Upper lobe of left lung (tissue), 6 donors: ENCODE measurements at regions not wholly inside any gene's neighbourhood (a gene's known extent, or its start where the extent isn't known, plus 50 kb on each side); places are given as distances from the start of the nearest gene placed in this dataset.

Source experiments
- ATAC-seq, 2 donors: fragments of 200-7000 bp; cut with Tn5 transposase; one replicate each; pipeline ENCODE4 v1.9.1; 2022; ENCODE audit warnings: mild to moderate bottlenecking in 2 of 2, moderate library complexity in 2 of 2; ENCODE audit not compliant: low FRiP score in 2 of 2
- DNase-seq, 2 donors: peaks; one replicate each; pipeline ENCODE4 v3.0.0-alpha.2; 2019 to 2020
- H3K27ac ChIP-seq, 4 donors: fragments of 200-600 bp; sonication (generic); one replicate each; pipeline ENCODE4 v1.5.1; 2016 to 2019
- H3K27me3 ChIP-seq, 4 donors: fragments of 200-600 bp; sonication (generic); one replicate each; pipeline ENCODE4 v1.5.1; 2017 to 2019
- H3K36me3 ChIP-seq, 4 donors: fragments of 200-600 bp; sonication (generic); one replicate each; pipeline ENCODE4 v1.5.1; 2016 to 2019
- H3K4me1 ChIP-seq, 4 donors: fragments of 200-600 bp; sonication (generic); one replicate each; pipeline ENCODE4 v1.5.1; 2018 to 2019
- H3K4me3 ChIP-seq, 4 donors: fragments of 200-600 bp; sonication (generic); one replicate each; pipeline ENCODE4 v1.5.1; 2017 to 2019; ENCODE audit warnings: mild to moderate bottlenecking in 2 of 4, moderate library complexity in 1 of 4
- H3K9me3 ChIP-seq, 4 donors: fragments of 200-600 bp; sonication (generic); one replicate each; pipeline ENCODE4 v1.5.1; 2018 to 2019
- CTCF ChIP-seq, 6 experiments: fragments of 450-650 bp in 4 of 6; fragments of 200-600 bp in 2 of 6; sonication (generic) in 2 of 6; IDR thresholded peaks; one replicate each; pipeline ENCODE4 v1.5.1; 2016 to 2019; ENCODE audit warnings: antibody characterized with exemption in 6 of 6
- EP300 ChIP-seq, 4 donors: sonication (generic); formaldehyde crosslinking; IDR thresholded peaks; one replicate each; pipeline ENCODE4 v1.5.1; 2017; ENCODE audit warnings: antibody characterized with exemption in 4 of 4, control low read depth in 2 of 4
- POLR2A ChIP-seq, 4 donors: fragments of 450-650 bp; IDR thresholded peaks; one replicate each; pipeline ENCODE4 v1.5.1; 2016 to 2017; ENCODE audit warnings: antibody characterized with exemption in 4 of 4, mild to moderate bottlenecking in 2 of 4
- POLR2AphosphoS5 ChIP-seq, 2 donors: sonication (generic); formaldehyde crosslinking; IDR thresholded peaks; one replicate each; pipeline ENCODE4 v1.5.1; 2017; ENCODE audit warnings: antibody characterized with exemption in 2 of 2
- WGBS, 2 donors: methylation state at CpG; one replicate each; pipeline ENCODE4 v1.1.5; 2017 to 2018; 5-methylcytosine and 5-hydroxymethylcytosine counted together
- donor health status: DM: no; HTN: no; CAD: no; lungs with moderate emphysema.
- donor health status: DM: no; HTN: yes; CAD: no; lungs with severe emphysema.

GRCh38 chr2:222792001-222792611, 68.7 kb upstream of the ACSL3 start:
- H3K27ac ChIP-seq: peak overlapping the region; percentile 73 to 83 (median 76)
- no peaks in the 10 kb centered on the region for H3K36me3 ChIP-seq
- ATAC-seq (peak; percentile 66 to 89), DNase-seq (peak in 1 of 2 donors; percentile 85)
- H3K9me3 ChIP-seq: no peaks in the 10 kb centered on the region
- TF ChIP-seq CTCF (IDR thresholded peaks at IDR 0.05): no peak
- TF ChIP-seq POLR2A (IDR thresholded peaks at IDR 0.05): peak in 1 of 4 donors; percentile 68
- TF ChIP-seq POLR2AphosphoS5 (IDR thresholded peaks at IDR 0.05): peak; percentile 76 to 79
- TF ChIP-seq EP300 (IDR thresholded peaks at IDR 0.05): peak in 2 of 4 donors; percentile 74 to 78
- H3K27me3 ChIP-seq: no peaks in the 10 kb centered on the region
- H3K4me1 ChIP-seq: peaks cover 42 to 49% (median 47%) of the 10 kb centered on the region in 4 donors
- WGBS, 2 donors: 45 to 49% methylated on average over 14 of the region's 14 CpGs
- peak overlapping the region in 1 of 4 donors; percentile 1 for H3K4me3 ChIP-seq

GRCh38 chr2:222794585-222795449, 66.0 kb upstream of the ACSL3 start:
- WGBS, 2 donors: 85 to 86% methylated on average over 10 of the region's 10 CpGs
- H3K27me3 ChIP-seq: no peaks in the 10 kb centered on the region
- no peaks in the 10 kb centered on the region for H3K9me3 ChIP-seq
- H3K36me3 ChIP-seq: no peaks in the 10 kb centered on the region
- H3K27ac ChIP-seq: peak overlapping the region in 1 of 4 donors; percentile 78
- ATAC-seq (no peak), DNase-seq (no peak)
- no peak overlapping the region for H3K4me3 ChIP-seq
- H3K4me1 ChIP-seq: peaks cover 46 to 60% (median 49%) of the 10 kb centered on the region in 4 donors
- TF ChIP-seq POLR2AphosphoS5 (IDR thresholded peaks at IDR 0.05) (no peak), POLR2A (IDR thresholded peaks at IDR 0.05) (no peak), CTCF (IDR thresholded peaks at IDR 0.05) (no peak), EP300 (IDR thresholded peaks at IDR 0.05) (no peak)

GRCh38 chr2:222795450-222796357, 65.1 kb upstream of the ACSL3 start:
- no peak for TF ChIP-seq CTCF (IDR thresholded peaks at IDR 0.05)
- no peak for TF ChIP-seq POLR2AphosphoS5 (IDR thresholded peaks at IDR 0.05)
- TF ChIP-seq POLR2A (IDR thresholded peaks at IDR 0.05): no peak
- no peak for TF ChIP-seq EP300 (IDR thresholded peaks at IDR 0.05)
- DNase-seq (no peak), ATAC-seq (no peak)
- Histone ChIP-seq H3K9me3 (no peaks in the 10 kb centered on the region), H3K4me3 (no peak overlapping the region), H3K4me1 (peaks cover 41 to 54% (median 46%) of the 10 kb centered on the region in 4 donors), H3K27me3 (no peaks in the 10 kb centered on the region), H3K27ac (peak overlapping the region in 3 of 4 donors; percentile 28 to 78 (median 52)), H3K36me3 (no peaks in the 10 kb centered on the region)
- 72 to 73% methylated on average over 6 of the region's 6 CpGs for WGBS, 2 donors

- H3K4me1 ChIP-seq: peaks cover 35 to 48% (median 41%) of the 10 kb centered on the region in 4 donors
- no peak for TF ChIP-seq POLR2A (IDR thresholded peaks at IDR 0.05)
- TF ChIP-seq EP300 (IDR thresholded peaks at IDR 0.05): peak in 1 of 4 donors; percentile 39
- TF ChIP-seq POLR2AphosphoS5 (IDR thresholded peaks at IDR 0.05): peak; percentile 10 to 44
- peak in 1 of 6 experiments; percentile 15 for TF ChIP-seq CTCF (IDR thresholded peaks at IDR 0.05)
- no peaks in the 10 kb centered on the region for H3K36me3 ChIP-seq
- no peaks in the 10 kb centered on the region for H3K9me3 ChIP-seq
- 29 to 42% methylated on average over 5 of the region's 5 CpGs for WGBS, 2 donors
- H3K4me3 ChIP-seq: no peak overlapping the region
- ATAC-seq (peak; percentile 25 to 49), DNase-seq (peak in 1 of 2 donors; percentile 35)
- peak overlapping the region; percentile 28 to 78 (median 53) for H3K27ac ChIP-seq
- H3K27me3 ChIP-seq: no peaks in the 10 kb centered on the region
These were observed 64.3 kb upstream of the ACSL3 start for GRCh38 chr2:222796413-222797103.
